ENCODE measurements at regions not wholly inside any gene's neighbourhood (a gene's known extent, or its start where the extent isn't known, plus 50 kb on each side); places are given as distances from the start of the nearest gene placed in this dataset.

DNA sequence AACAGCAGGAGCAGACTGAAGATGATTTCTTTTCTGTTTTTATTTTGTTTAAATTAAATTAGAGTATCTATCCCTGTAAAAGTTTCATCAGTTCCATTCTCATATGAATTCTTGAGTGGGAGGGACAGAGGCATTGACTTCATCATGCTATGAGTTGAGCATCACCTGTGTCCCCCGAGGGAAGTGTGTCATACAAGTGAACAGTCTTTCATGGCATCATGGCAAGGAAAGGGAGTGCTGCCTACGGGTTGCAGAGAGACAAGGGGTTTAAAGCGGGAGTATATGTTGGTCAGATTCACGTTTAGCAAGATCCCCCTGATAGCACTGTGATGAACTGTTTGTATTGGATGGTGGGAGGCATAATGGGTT is 52.7 kb upstream of the HIF1A start:
- Histone ChIP-seq H3K27ac (ENCODE audit: low read length, poor library complexity, severe bottlenecking) (no peak overlapping the region), H3K14ac (ENCODE audit: low read length in 2 of 2) (no peak overlapping the region), H2AK5ac (ENCODE audit: low read length, severe bottlenecking) (no peak overlapping the region), H3K79me1 (replicated peaks; ENCODE audit: low read length, poor library complexity, severe bottlenecking) (peaks cover 2% of the 10 kb centered on the region), H3K4ac (ENCODE audit: low read depth in 1 of 2, low read length in 2 of 2) (no peak overlapping the region), H3K9me3 (ENCODE audit: control insufficient read depth, low read length) (no peaks in the 10 kb centered on the region), H3K27me3 (ENCODE audit: control insufficient read depth in 1 of 2, insufficient read depth in 1 of 2, low read length in 2 of 2) (no peaks in the 10 kb centered on the region), H3K23ac (ENCODE audit: low read length in 2 of 2) (no peak overlapping the region), H2BK120ac (ENCODE audit: low read depth, low read length) (no peak overlapping the region), H2BK15ac (ENCODE audit: low read depth, poor library complexity, severe bottlenecking) (no peak overlapping the region), H3K4me1 (ENCODE audit: control insufficient read depth, insufficient read depth, low read depth, low read length) (peaks cover 2% of the 10 kb centered on the region), H3K9ac (ENCODE audit: low read length) (no peak overlapping the region), H4K8ac (ENCODE audit: low read length) (no peak overlapping the region), H2AFZ (ENCODE audit: low read depth, low read length) (no peak overlapping the region), H4K91ac (ENCODE audit: low read length) (no peak overlapping the region), H2BK5ac (ENCODE audit: low read depth, low read length, poor library complexity, severe bottlenecking) (no peak overlapping the region), H3K4me3 (ENCODE audit: insufficient read depth in 1 of 2, low read depth in 1 of 2, low read length in 2 of 2) (no peak overlapping the region), H3K4me2 (ENCODE audit: low read length, poor library complexity, severe bottlenecking) (no peak overlapping the region), H3K18ac (ENCODE audit: low read depth in 1 of 2, low read length in 2 of 2) (no peak overlapping the region), H3K36me3 (ENCODE audit: control insufficient read depth in 1 of 2, insufficient read depth in 2 of 2, low read depth in 1 of 2, low read length in 2 of 2) (no peaks in the 10 kb centered on the region), H2BK12ac (ENCODE audit: low read length in 2 of 2) (no peak overlapping the region)
- DNase-seq: no peak
- WGBS: 89% methylated on average over 4 of the region's 4 CpGs

DNA sequence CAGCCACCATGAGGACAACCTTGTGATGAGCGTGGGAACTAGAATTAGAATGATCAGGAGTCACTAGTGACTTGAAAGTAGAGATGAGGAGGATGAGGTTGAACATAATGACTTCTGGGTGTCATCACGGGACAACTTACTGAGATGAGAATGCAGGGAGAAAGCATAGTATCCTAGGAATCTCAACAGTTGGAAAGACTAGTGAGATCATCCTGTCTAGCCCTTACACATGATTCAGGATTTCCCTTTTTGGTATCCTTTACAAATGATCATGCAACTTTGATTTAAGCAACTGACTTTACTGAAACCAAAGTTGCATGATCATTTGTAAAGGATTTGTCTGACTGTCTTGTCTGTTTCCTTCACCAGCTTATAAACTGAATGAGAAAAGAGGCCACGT is 51.8 kb upstream of the HIF1A start:
- H3K4me2 ChIP-seq (ENCODE audit: low read length, poor library complexity, severe bottlenecking): no peak overlapping the region
- H3K27me3 ChIP-seq (ENCODE audit: control insufficient read depth in 1 of 2, insufficient read depth in 1 of 2, low read length in 2 of 2): no peaks in the 10 kb centered on the region
- H3K14ac ChIP-seq (ENCODE audit: low read length in 2 of 2): no peak overlapping the region
- H2BK15ac ChIP-seq (ENCODE audit: low read depth, poor library complexity, severe bottlenecking): no peak overlapping the region
- no peaks in the 10 kb centered on the region for H3K36me3 ChIP-seq (ENCODE audit: control insufficient read depth in 1 of 2, insufficient read depth in 2 of 2, low read depth in 1 of 2, low read length in 2 of 2)
- no peak overlapping the region for H3K4ac ChIP-seq (ENCODE audit: low read depth in 1 of 2, low read length in 2 of 2)
- no peak overlapping the region for H2BK12ac ChIP-seq (ENCODE audit: low read length in 2 of 2)
- peaks cover 2% of the 10 kb centered on the region for H3K79me1 ChIP-seq (replicated peaks; ENCODE audit: low read length, poor library complexity, severe bottlenecking)
- no peak overlapping the region for H2AFZ ChIP-seq (ENCODE audit: low read depth, low read length)
- H3K18ac ChIP-seq (ENCODE audit: low read depth in 1 of 2, low read length in 2 of 2): no peak overlapping the region
- no peak overlapping the region for H3K23ac ChIP-seq (ENCODE audit: low read length in 2 of 2)
- H4K91ac ChIP-seq (ENCODE audit: low read length): no peak overlapping the region
- no peak overlapping the region for H2BK5ac ChIP-seq (ENCODE audit: low read depth, low read length, poor library complexity, severe bottlenecking)
- WGBS: 84% methylated on average over 3 of the region's 3 CpGs
- H3K9ac ChIP-seq (ENCODE audit: low read length): peak overlapping the region; percentile 22
- no peak overlapping the region for H2BK120ac ChIP-seq (ENCODE audit: low read depth, low read length)
- no peak overlapping the region for H3K4me3 ChIP-seq (ENCODE audit: insufficient read depth in 1 of 2, low read depth in 1 of 2, low read length in 2 of 2)
- no peak overlapping the region for H4K8ac ChIP-seq (ENCODE audit: low read length)
- H3K9me3 ChIP-seq (ENCODE audit: control insufficient read depth, low read length): no peaks in the 10 kb centered on the region
- H2AK5ac ChIP-seq (ENCODE audit: low read length, severe bottlenecking): no peak overlapping the region
- no peak overlapping the region for H3K27ac ChIP-seq (ENCODE audit: low read length, poor library complexity, severe bottlenecking)
- DNase-seq: peak; percentile 70
- H3K4me1 ChIP-seq (ENCODE audit: control insufficient read depth, insufficient read depth, low read depth, low read length): peaks cover 2% of the 10 kb centered on the region

- Histone ChIP-seq H2AK5ac (ENCODE audit: low read length, severe bottlenecking) (no peak overlapping the region), H2BK12ac (ENCODE audit: low read length in 2 of 2) (no peak overlapping the region), H3K36me3 (ENCODE audit: control insufficient read depth in 1 of 2, insufficient read depth in 2 of 2, low read depth in 1 of 2, low read length in 2 of 2) (no peaks in the 10 kb centered on the region), H2BK120ac (ENCODE audit: low read depth, low read length) (no peak overlapping the region), H3K14ac (ENCODE audit: low read length in 2 of 2) (no peak overlapping the region), H3K4me3 (ENCODE audit: insufficient read depth in 1 of 2, low read depth in 1 of 2, low read length in 2 of 2) (no peak overlapping the region), H4K8ac (ENCODE audit: low read length) (no peak overlapping the region), H3K27ac (ENCODE audit: low read length, poor library complexity, severe bottlenecking) (no peak overlapping the region), H3K4ac (ENCODE audit: low read depth in 1 of 2, low read length in 2 of 2) (no peak overlapping the region), H2BK5ac (ENCODE audit: low read depth, low read length, poor library complexity, severe bottlenecking) (no peak overlapping the region), H3K4me2 (ENCODE audit: low read length, poor library complexity, severe bottlenecking) (no peak overlapping the region), H2AFZ (ENCODE audit: low read depth, low read length) (no peak overlapping the region), H3K23ac (ENCODE audit: low read length in 2 of 2) (no peak overlapping the region), H4K91ac (ENCODE audit: low read length) (no peak overlapping the region), H3K9me3 (ENCODE audit: control insufficient read depth, low read length) (no peaks in the 10 kb centered on the region), H3K9ac (ENCODE audit: low read length) (peak overlapping the region; percentile 22), H2BK15ac (ENCODE audit: low read depth, poor library complexity, severe bottlenecking) (no peak overlapping the region), H3K27me3 (ENCODE audit: control insufficient read depth in 1 of 2, insufficient read depth in 1 of 2, low read length in 2 of 2) (no peaks in the 10 kb centered on the region), H3K4me1 (ENCODE audit: control insufficient read depth, insufficient read depth, low read depth, low read length) (peaks cover 2% of the 10 kb centered on the region), H3K79me1 (replicated peaks; ENCODE audit: low read length, poor library complexity, severe bottlenecking) (peaks cover 2% of the 10 kb centered on the region), H3K18ac (ENCODE audit: low read depth in 1 of 2, low read length in 2 of 2) (no peak overlapping the region)
- DNase-seq: no peak
Measured at GRCh38 chr14:61644175-61644574, 51.1 kb upstream of the HIF1A start.

- Histone ChIP-seq H3K18ac (ENCODE audit: low read depth in 1 of 2, low read length in 2 of 2) (no peak overlapping the region), H3K4ac (ENCODE audit: low read depth in 1 of 2, low read length in 2 of 2) (no peak overlapping the region), H3K14ac (ENCODE audit: low read length in 2 of 2) (no peak overlapping the region), H3K9ac (ENCODE audit: low read length) (no peak overlapping the region), H3K4me1 (ENCODE audit: control insufficient read depth, insufficient read depth, low read depth, low read length) (peaks cover 2% of the 10 kb centered on the region), H3K79me1 (replicated peaks; ENCODE audit: low read length, poor library complexity, severe bottlenecking) (peaks cover 2% of the 10 kb centered on the region), H2BK12ac (ENCODE audit: low read length in 2 of 2) (no peak overlapping the region), H4K8ac (ENCODE audit: low read length) (no peak overlapping the region), H2BK15ac (ENCODE audit: low read depth, poor library complexity, severe bottlenecking) (no peak overlapping the region), H2BK5ac (ENCODE audit: low read depth, low read length, poor library complexity, severe bottlenecking) (no peak overlapping the region), H3K23ac (ENCODE audit: low read length in 2 of 2) (no peak overlapping the region), H4K91ac (ENCODE audit: low read length) (no peak overlapping the region), H3K27me3 (ENCODE audit: control insufficient read depth in 1 of 2, insufficient read depth in 1 of 2, low read length in 2 of 2) (no peaks in the 10 kb centered on the region), H3K9me3 (ENCODE audit: control insufficient read depth, low read length) (no peaks in the 10 kb centered on the region), H2AFZ (ENCODE audit: low read depth, low read length) (no peak overlapping the region), H2BK120ac (ENCODE audit: low read depth, low read length) (no peak overlapping the region), H3K27ac (ENCODE audit: low read length, poor library complexity, severe bottlenecking) (no peak overlapping the region), H2AK5ac (ENCODE audit: low read length, severe bottlenecking) (no peak overlapping the region), H3K36me3 (ENCODE audit: control insufficient read depth in 1 of 2, insufficient read depth in 2 of 2, low read depth in 1 of 2, low read length in 2 of 2) (no peaks in the 10 kb centered on the region), H3K4me3 (ENCODE audit: insufficient read depth in 1 of 2, low read depth in 1 of 2, low read length in 2 of 2) (no peak overlapping the region), H3K4me2 (ENCODE audit: low read length, poor library complexity, severe bottlenecking) (no peak overlapping the region)
- no peak for DNase-seq
- WGBS: 45% methylated on average over 2 of the region's 2 CpGs
Measured at GRCh38 chr14:61644834-61645233, 50.5 kb upstream of the HIF1A start.
